Esophagus muscularis mucosa (tissue), 4 donors: ENCODE measurements at regions not wholly inside any gene's neighbourhood (a gene's known extent, or its start where the extent isn't known, plus 50 kb on each side); places are given as distances from the start of the nearest gene placed in this dataset.

ENCODE experiments used
- CTCF ChIP-seq, 3 experiments: fragments of 200-600 bp in 2 of 3; fragments of 450-650 bp in 1 of 3; sonication (generic) in 2 of 3; IDR thresholded peaks; one replicate each; pipeline ENCODE4 v1.5.1; 2017 to 2019; ENCODE audit warnings: antibody characterized with exemption in 3 of 3, mild to moderate bottlenecking in 2 of 3, moderate library complexity in 1 of 3
- EP300 ChIP-seq: sonication (generic); formaldehyde crosslinking; IDR thresholded peaks from one replicate; pipeline ENCODE4 v1.6.1; 2017; ENCODE audit warnings: antibody characterized with exemption
- POLR2A ChIP-seq: fragments of 450-650 bp; IDR thresholded peaks from one replicate; pipeline ENCODE4 v1.6.1; 2017; ENCODE audit warnings: antibody characterized with exemption, moderate library complexity, mild to moderate bottlenecking, low read depth

GRCh38 chr14:84250893-84251292 is 1279.1 kb upstream of the FLRT2 start:
- TF ChIP-seq POLR2A (no peak), EP300 (no peak), CTCF (IDR thresholded peaks at IDR 0.05) (no peak)
